T-cell (primary cell): ENCODE measurements at regions not wholly inside any gene's neighbourhood (a gene's known extent, or its start where the extent isn't known, plus 50 kb on each side); places are given as distances from the start of the nearest gene placed in this dataset.
A peak's percentile ranks its signal among the peaks of the same experiment; 100 is the strongest.

Source experiments
- ATAC-seq, 4 experiments: fragments of 200-7000 bp in 3 of 4; fragments of 150-1000 bp in 1 of 4; cut with Tn5 transposase; replicated peaks in 1 of 4; 1 replicate in 3 of 4; 2 replicates in 1 of 4; pipeline ENCODE4 v1.10.0; 2021; ENCODE audit warnings: moderate library complexity in 3 of 4, mild to moderate bottlenecking in 2 of 4, moderate number of reproducible peaks in 1 of 4
- CTCF ChIA-PET, 2 donors: fragments of 300-600 bp; sonication (Branson Sonifier 250); formaldehyde crosslinking; loops; one replicate each; lab custom pipeline; 2022; ENCODE audit warnings: antibody characterized with exemption in 2 of 2; lab: Charles Lee
- POLR2A ChIA-PET, 2 donors: fragments of 300-600 bp; sonication (Branson Sonifier 250); formaldehyde crosslinking; loops; one replicate each; lab custom pipeline; 2022; ENCODE audit warnings: antibody characterized with exemption in 2 of 2; lab: Charles Lee
- DNase-seq, 35 experiments: peaks; one replicate each; pipeline versions ENCODE4 v3.0.0 to v3.0.0-alpha.2; 2013 to 2023
- H3K27ac ChIP-seq: one replicate; pipeline ENCODE4 v1.5.1; 2013; ENCODE audit warnings: low read length
- H3K27me3 ChIP-seq, 2 experiments: replicated peaks in 1 of 2; 1 replicate in 1 of 2; 2 replicates in 1 of 2; pipeline versions ENCODE4 v1.6.1 to v1.7.0; 2013; ENCODE audit warnings: low read length in 1 of 2, mixed read lengths in 1 of 2; ENCODE audit not compliant: control insufficient read depth in 2 of 2, insufficient read depth in 2 of 2; ENCODE audit errors: extremely low read depth in 1 of 2
- H3K36me3 ChIP-seq, 2 donors: 1 replicate in 1 of 2; 2 replicates in 1 of 2; pipeline versions ENCODE4 v1.6.1 to v1.7.0; 2013; ENCODE audit warnings: low read length in 1 of 2; ENCODE audit not compliant: control insufficient read depth in 2 of 2, insufficient read depth in 1 of 2; ENCODE audit errors: extremely low read depth in 1 of 2
- H3K4me1 ChIP-seq, 2 experiments: 1 replicate in 1 of 2; 2 replicates in 1 of 2; pipeline versions ENCODE4 v1.6.1 to v1.7.0; 2013; ENCODE audit warnings: low read length in 2 of 2, mixed read lengths in 1 of 2; ENCODE audit not compliant: insufficient read depth in 2 of 2, control insufficient read depth in 1 of 2; ENCODE audit errors: extremely low read depth in 1 of 2
- H3K4me3 ChIP-seq, 2 donors: 1 replicate in 1 of 2; 2 replicates in 1 of 2; pipeline versions ENCODE4 v1.5.1 to v1.7.0; 2013; ENCODE audit warnings: mild to moderate bottlenecking in 2 of 2, low read length in 1 of 2, moderate library complexity in 1 of 2; ENCODE audit not compliant: control insufficient read depth in 1 of 2; ENCODE audit errors: extremely low read depth in 1 of 2
- H3K9me3 ChIP-seq: 2 replicates; pipeline ENCODE4 v1.7.0; 2013
- H3K27ac Mint-ChIP-seq, 2 donors: one replicate each; pipeline ENCODE4 v1.8.0; 2020 to 2021; ENCODE audit warnings: mild to moderate bottlenecking in 2 of 2, mixed read lengths in 2 of 2
- H3K27me3 Mint-ChIP-seq, 2 donors: one replicate each; pipeline ENCODE4 v1.8.0; 2021 to 2022; ENCODE audit warnings: mixed read lengths in 2 of 2
- H3K36me3 Mint-ChIP-seq: one replicate; pipeline ENCODE4 v1.8.0; 2021; ENCODE audit warnings: mixed read lengths
- H3K4me1 Mint-ChIP-seq, 3 donors: one replicate each; pipeline ENCODE4 v1.8.0; 2020 to 2022; ENCODE audit warnings: mixed read lengths in 3 of 3, mild to moderate bottlenecking in 1 of 3
- H3K4me3 Mint-ChIP-seq, 3 donors: one replicate each; pipeline ENCODE4 v1.8.0; 2020 to 2022; ENCODE audit warnings: mild to moderate bottlenecking in 3 of 3, mixed read lengths in 3 of 3, moderate library complexity in 3 of 3
- H3K9me3 Mint-ChIP-seq, 3 donors: one replicate each; pipeline ENCODE4 v1.8.0; 2020 to 2022; ENCODE audit warnings: mixed read lengths in 3 of 3
- WGBS: methylation state at CpG from one replicate; pipeline ENCODE4 v1.1.5; 2013; ENCODE audit warnings: missing lambda C conversion rate; ENCODE audit not compliant: insufficient coverage; 5-methylcytosine and 5-hydroxymethylcytosine counted together

DNA sequence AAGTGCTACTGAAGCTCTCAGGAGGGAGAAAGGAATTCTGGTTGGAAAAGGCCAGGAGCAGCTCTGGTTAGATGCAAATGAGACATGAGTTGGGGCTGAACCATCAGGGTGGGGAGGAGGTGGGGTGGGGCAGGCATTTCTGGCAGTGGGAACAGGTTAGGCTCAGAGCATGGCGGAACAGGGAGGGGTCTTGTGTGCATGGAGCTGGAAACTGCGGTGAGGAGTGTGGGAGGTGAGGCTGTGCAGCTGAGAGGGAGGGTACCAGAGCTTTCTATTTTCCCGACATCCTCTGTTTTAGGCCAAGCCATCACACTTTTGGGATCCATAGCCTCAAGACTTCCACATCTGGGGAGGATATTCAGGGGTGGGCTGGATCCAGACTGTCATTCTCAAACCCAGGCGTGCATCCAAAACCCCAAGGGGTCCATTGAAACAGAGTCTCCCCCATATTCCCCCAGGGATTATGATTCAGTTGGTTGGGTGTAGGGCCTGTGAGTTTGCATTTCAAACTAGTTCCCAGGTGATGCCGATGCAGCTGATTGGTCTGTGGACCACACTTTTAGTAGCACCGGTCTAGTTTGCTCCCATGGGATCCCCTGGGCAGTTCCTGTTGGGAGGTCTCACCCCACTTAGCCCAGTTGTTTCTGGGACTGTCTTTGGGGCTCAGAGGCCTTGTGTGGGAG lies 100.9 kb upstream of the TLE3 start:
- Mint-ChIP-seq H3K27ac (no peak overlapping the region), H3K4me1 (peaks cover 0 to 10% (median 6%) of the 10 kb centered on the region in 3 donors), H3K9me3 (no peaks in the 10 kb centered on the region), H3K36me3 (no peaks in the 10 kb centered on the region), H3K27me3 (no peaks in the 10 kb centered on the region), H3K4me3 (no peak overlapping the region)
- H3K27me3 ChIP-seq = peaks cover 0 to 8% of the 10 kb centered on the region in 2 experiments
- H3K4me1 ChIP-seq = peaks cover 0 to 12% of the 10 kb centered on the region in 2 experiments
- WGBS = 92% methylated on average over 2 of the region's 6 CpGs
- DNase-seq (no peak), ATAC-seq (no peak)
- POLR2A ChIA-PET = no interaction called here
- no peak overlapping the region for H3K27ac ChIP-seq
- no peak overlapping the region for H3K4me3 ChIP-seq
- CTCF ChIA-PET = no interaction called here
- H3K36me3 ChIP-seq = no peaks in the 10 kb centered on the region
- no peaks in the 10 kb centered on the region for H3K9me3 ChIP-seq

DNA sequence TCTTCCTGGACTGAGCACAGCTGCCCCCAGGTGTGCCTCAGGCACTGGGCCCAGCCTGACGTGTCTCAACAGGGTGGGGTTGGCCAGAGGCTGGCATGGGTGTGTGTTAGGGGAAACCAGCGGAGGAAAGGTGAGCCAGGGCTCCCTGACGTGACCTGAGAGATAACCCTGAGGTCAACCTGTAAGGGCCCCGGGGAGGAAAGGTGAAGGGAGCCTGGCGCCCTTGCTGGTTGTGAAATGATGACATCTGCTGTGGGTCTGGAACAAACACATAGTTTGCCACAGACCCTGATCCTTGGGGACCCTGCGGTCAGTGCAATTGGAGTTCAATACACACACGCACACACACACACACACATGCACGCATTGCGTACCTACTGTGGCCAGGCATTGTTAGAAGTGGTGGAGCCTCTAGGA lies 100.2 kb upstream of the TLE3 start:
- Mint-ChIP-seq H3K4me3 (no peak overlapping the region), H3K27ac (no peak overlapping the region), H3K4me1 (peaks cover 0 to 10% (median 6%) of the 10 kb centered on the region in 3 donors), H3K36me3 (no peaks in the 10 kb centered on the region), H3K27me3 (no peaks in the 10 kb centered on the region), H3K9me3 (no peaks in the 10 kb centered on the region)
- H3K36me3 ChIP-seq = no peaks in the 10 kb centered on the region
- WGBS = 75% methylated on average over 7 of the region's 9 CpGs
- ChIA-PET POLR2A (no interaction called here), CTCF (no interaction called here)
- no peak overlapping the region for H3K4me3 ChIP-seq
- H3K9me3 ChIP-seq = no peaks in the 10 kb centered on the region
- H3K27ac ChIP-seq = no peak overlapping the region
- DNase-seq (no peak), ATAC-seq (no peak)
- peaks cover 0 to 12% of the 10 kb centered on the region in 2 experiments for H3K4me1 ChIP-seq
- peaks cover 0 to 8% of the 10 kb centered on the region in 2 experiments for H3K27me3 ChIP-seq

DNA sequence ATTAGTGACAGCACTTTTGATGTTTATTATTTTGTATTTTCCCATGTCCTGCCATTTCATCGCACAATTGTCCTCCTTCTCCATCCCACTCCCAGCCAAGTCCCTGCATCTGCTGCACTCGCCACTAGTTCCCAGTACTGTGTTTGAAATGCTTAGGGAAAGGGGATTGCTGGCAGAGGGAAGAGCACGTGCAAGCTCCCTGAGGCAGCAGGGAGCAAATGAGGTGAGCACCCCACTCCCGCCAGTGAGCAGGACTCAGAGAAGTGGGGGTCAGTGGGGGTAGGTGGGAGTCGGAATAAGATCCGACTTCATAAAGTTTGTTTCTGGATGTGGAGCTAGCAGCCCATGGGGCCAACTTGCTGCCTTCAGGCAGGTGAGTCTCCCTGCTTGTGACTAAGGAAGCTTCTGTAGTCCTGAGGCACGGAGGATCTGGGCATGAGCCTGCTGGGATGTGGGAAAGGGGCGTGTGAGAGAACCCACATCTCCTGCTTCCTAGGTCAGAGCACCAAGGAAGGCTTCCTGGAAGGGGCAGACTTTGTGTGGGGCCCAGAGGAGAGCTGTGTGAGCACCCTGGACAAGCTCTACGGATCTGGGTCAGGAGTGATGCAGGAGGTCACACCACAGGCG lies 99.7 kb upstream of the TLE3 start:
- H3K4me3 Mint-ChIP-seq = peak overlapping the region in 1 of 3 donors; percentile 19
- CTCF ChIA-PET = no interaction called here
- Histone ChIP-seq H3K9me3 (no peaks in the 10 kb centered on the region), H3K4me3 (no peak overlapping the region), H3K27ac (no peak overlapping the region), H3K36me3 (no peaks in the 10 kb centered on the region), H3K4me1 (peaks cover 0 to 12% of the 10 kb centered on the region in 2 experiments), H3K27me3 (peaks cover 0 to 8% of the 10 kb centered on the region in 2 experiments)
- H3K36me3 Mint-ChIP-seq = no peaks in the 10 kb centered on the region
- WGBS = 95% methylated on average over 7 of the region's 10 CpGs
- POLR2A ChIA-PET = no interaction called here
- H3K4me1 Mint-ChIP-seq = peaks cover 0 to 10% (median 6%) of the 10 kb centered on the region in 3 donors
- no peak for ATAC-seq
- H3K27ac Mint-ChIP-seq = peak overlapping the region in 1 of 2 donors; percentile 15
- H3K9me3 Mint-ChIP-seq = no peaks in the 10 kb centered on the region
- DNase-seq = no peak
- H3K27me3 Mint-ChIP-seq = no peaks in the 10 kb centered on the region

GRCh38 chr15:70196372-70197316 lies 98.9 kb upstream of the TLE3 start:
- CTCF ChIA-PET = no interaction called here
- WGBS = 51% methylated on average over 15 of the region's 21 CpGs
- H3K4me3 ChIP-seq = no peak overlapping the region
- Mint-ChIP-seq H3K27me3 (no peaks in the 10 kb centered on the region), H3K4me1 (peaks cover 0 to 10% (median 6%) of the 10 kb centered on the region in 3 donors), H3K36me3 (peaks cover 4% of the 10 kb centered on the region), H3K4me3 (peak overlapping the region in 2 of 3 donors; percentile 19 to 29), H3K27ac (peak overlapping the region; percentile 15 to 62), H3K9me3 (peaks cover 3 to 4% (median 4%) of the 10 kb centered on the region in 3 donors)
- POLR2A ChIA-PET = no interaction called here
- peak; percentile 66 to 87 (median 70) for ATAC-seq
- DNase-seq = peak in 30 of 35 experiments; percentile 3 to 60 (median 16)
- no peaks in the 10 kb centered on the region for H3K36me3 ChIP-seq
- H3K4me1 ChIP-seq = peaks cover 0 to 12% of the 10 kb centered on the region in 2 experiments
- peaks cover 0 to 8% of the 10 kb centered on the region in 2 experiments for H3K27me3 ChIP-seq
- no peak overlapping the region for H3K27ac ChIP-seq
- H3K9me3 ChIP-seq = no peaks in the 10 kb centered on the region

GRCh38 chr15:70195587-70196305 lies 98.0 kb upstream of the TLE3 start:
- ChIA-PET CTCF (no interaction called here), POLR2A (no interaction called here)
- H3K9me3 ChIP-seq = no peaks in the 10 kb centered on the region
- ATAC-seq (no peak), DNase-seq (no peak)
- H3K4me1 ChIP-seq = peaks cover 0 to 12% of the 10 kb centered on the region in 2 experiments
- H3K27me3 ChIP-seq = peaks cover 0 to 8% of the 10 kb centered on the region in 2 experiments
- Mint-ChIP-seq H3K4me1 (peaks cover 0 to 10% (median 6%) of the 10 kb centered on the region in 3 donors), H3K9me3 (peaks cover 4 to 5% (median 4%) of the 10 kb centered on the region in 3 donors), H3K27ac (no peak overlapping the region), H3K27me3 (no peaks in the 10 kb centered on the region), H3K4me3 (no peak overlapping the region), H3K36me3 (peaks cover 4% of the 10 kb centered on the region)
- no peak overlapping the region for H3K27ac ChIP-seq
- H3K36me3 ChIP-seq = no peaks in the 10 kb centered on the region
- H3K4me3 ChIP-seq = no peak overlapping the region
- WGBS = 93% methylated on average over 13 of the region's 13 CpGs
